H1 (cell line): ENCODE measurements at regions not wholly inside any gene's neighbourhood (a gene's known extent, or its start where the extent isn't known, plus 50 kb on each side); places are given as distances from the start of the nearest gene placed in this dataset.
A peak's percentile ranks its signal among the peaks of the same experiment; 100 is the strongest.

Experiments
- CTCF ChIA-PET: fragments of 300-600 bp; sonication (Branson Sonifier 250); formaldehyde crosslinking; loops from one replicate; lab custom pipeline; 2021; ENCODE audit not compliant: partially characterized antibody; lab: Charles Lee
- POLR2A ChIA-PET: fragments of 300-600 bp; sonication (Branson Sonifier 250); formaldehyde crosslinking; loops from one replicate; lab custom pipeline; 2021; ENCODE audit warnings: inconsistent platforms; ENCODE audit not compliant: partially characterized antibody; lab: Charles Lee
- DNase-seq, 2 experiments: peaks; one replicate each; pipeline versions ENCODE4 v3.0.0 to v3.0.0-alpha.2; 2010 to 2022; ENCODE audit warnings: low spot score in 2 of 2, low read depth in 1 of 2, mixed read lengths in 1 of 2
- FAIRE-seq: peaks from 2 replicates; lab custom pipeline; 2011; peaks lifted over from hg19 to GRCh38; lab: Jason Lieb, UNC
- H2AFZ ChIP-seq: 2 replicates; pipeline ENCODE4 v1.8.1; 2012; ENCODE audit warnings: low read length, inconsistent platforms
- H2AK5ac ChIP-seq: 2 replicates; pipeline ENCODE4 v1.6.1; 2013; ENCODE audit warnings: low read depth, low read length
- H2BK120ac ChIP-seq: replicated peaks from 2 replicates; pipeline ENCODE3; 2013; ENCODE audit warnings: low read depth, low read length, inconsistent platforms
- H2BK12ac ChIP-seq: 2 replicates; pipeline ENCODE4 v1.6.1; 2013; ENCODE audit warnings: low read depth, low read length
- H2BK15ac ChIP-seq: 2 replicates; pipeline ENCODE4 v1.6.1; 2013; ENCODE audit warnings: low read length
- H2BK20ac ChIP-seq: 2 replicates; pipeline ENCODE4 v1.6.1; 2013; ENCODE audit warnings: low read length
- H2BK5ac ChIP-seq: 2 replicates; pipeline ENCODE4 v1.6.1; 2013; ENCODE audit warnings: low read depth, low read length
- H3K14ac ChIP-seq: 2 replicates; pipeline ENCODE4 v1.6.1; 2013; ENCODE audit warnings: inconsistent platforms; ENCODE audit not compliant: insufficient read length
- H3K18ac ChIP-seq: 2 replicates; pipeline ENCODE4 v1.6.1; 2013; ENCODE audit warnings: low read length; ENCODE audit errors: extremely low read depth
- H3K23ac ChIP-seq: 2 replicates; pipeline ENCODE4 v1.6.1; 2013; ENCODE audit warnings: inconsistent platforms; ENCODE audit not compliant: insufficient read length
- H3K23me2 ChIP-seq: 2 replicates; pipeline ENCODE4 v1.6.1; 2013; ENCODE audit warnings: low read depth, low read length
- H3K27ac ChIP-seq: 2 replicates; pipeline ENCODE4 v1.6.1; 2011; ENCODE audit warnings: low read depth, low read length, inconsistent platforms
- H3K27me3 ChIP-seq, 4 experiments: replicated peaks in 1 of 4; 1 replicate in 1 of 4; 2 replicates in 3 of 4; pipeline versions ENCODE4 v1.6.1 to v1.8.1; 2011 to 2013; ENCODE audit warnings: low read length in 3 of 4, mild to moderate bottlenecking in 3 of 4, inconsistent platforms in 2 of 4, mixed read lengths in 2 of 4, moderate library complexity in 1 of 4; ENCODE audit not compliant: control insufficient read depth in 3 of 4, insufficient read depth in 3 of 4; ENCODE audit errors: extremely low read depth in 1 of 4
- H3K36me3 ChIP-seq, 4 experiments: 2 replicates each; pipeline versions ENCODE4 v1.6.1 to v1.8.1; 2011 to 2013; ENCODE audit warnings: mild to moderate bottlenecking in 4 of 4, low read length in 3 of 4, moderate library complexity in 2 of 4, control low read depth in 1 of 4, inconsistent platforms in 1 of 4; ENCODE audit not compliant: insufficient read depth in 4 of 4, control insufficient read depth in 2 of 4
- H3K4ac ChIP-seq: replicated peaks from 2 replicates; pipeline ENCODE3; 2013; ENCODE audit warnings: low read length, low read depth, mixed read lengths, inconsistent platforms; ENCODE audit not compliant: insufficient read length
- H3K4me1 ChIP-seq, 4 experiments: replicated peaks in 1 of 4; 1 replicate in 1 of 4; 2 replicates in 3 of 4; pipeline versions ENCODE4 v1.6.1 to v1.8.1; 2011 to 2013; ENCODE audit warnings: low read length in 3 of 4, inconsistent platforms in 2 of 4, mixed read lengths in 1 of 4; ENCODE audit not compliant: insufficient read depth in 4 of 4, control insufficient read depth in 3 of 4
- H3K4me2 ChIP-seq, 2 experiments: 2 replicates each; pipeline versions ENCODE4 v1.6.1 to v1.8.1; 2011 to 2013; ENCODE audit warnings: low read depth in 2 of 2, low read length in 2 of 2, control low read depth in 1 of 2, inconsistent platforms in 1 of 2, mild to moderate bottlenecking in 1 of 2; ENCODE audit not compliant: insufficient read depth in 1 of 2
- H3K4me3 ChIP-seq, 4 experiments: fragments of 200-600, 300-600 bp in 1 of 4; sonication (generic), shearing (Covaris generic), sonication (Bioruptor Twin) in 1 of 4; 2 replicates each; pipeline versions ENCODE4 v1.5.1 to v1.8.1; 2011 to 2016; ENCODE audit warnings: low read length in 4 of 4, low read depth in 3 of 4, control low read depth in 2 of 4, inconsistent platforms in 2 of 4, mild to moderate bottlenecking in 2 of 4, mixed read lengths in 1 of 4, moderate library complexity in 1 of 4; ENCODE audit not compliant: insufficient read depth in 2 of 4; ENCODE audit errors: extremely low read depth in 1 of 4
- H3K56ac ChIP-seq: replicated peaks from 2 replicates; pipeline ENCODE3; 2013; ENCODE audit warnings: low read depth, mild to moderate bottlenecking, mixed read lengths, low read length, inconsistent platforms; ENCODE audit not compliant: insufficient read length
- H3K79me1 ChIP-seq: 2 replicates; pipeline ENCODE4 v1.6.1; 2013; ENCODE audit warnings: low read depth, low read length, control low read depth
- H3K79me2 ChIP-seq, 2 experiments: 2 replicates each; pipeline versions ENCODE4 v1.6.1 to v1.8.1; 2012 to 2013; ENCODE audit warnings: low read length in 2 of 2, mild to moderate bottlenecking in 2 of 2, inconsistent platforms in 1 of 2; ENCODE audit not compliant: insufficient read depth in 2 of 2, control insufficient read depth in 1 of 2
- H3K9ac ChIP-seq, 4 experiments: replicated peaks in 1 of 4; 1 replicate in 1 of 4; 2 replicates in 3 of 4; pipeline versions ENCODE4 v1.6.1 to v1.8.1; 2011 to 2013; ENCODE audit warnings: low read depth in 3 of 4, low read length in 3 of 4, control low read depth in 2 of 4, mild to moderate bottlenecking in 2 of 4, moderate library complexity in 2 of 4, inconsistent platforms in 1 of 4; ENCODE audit errors: extremely low read depth in 1 of 4
- H3K9me3 ChIP-seq, 2 experiments: 2 replicates each; pipeline versions ENCODE4 v1.6.1 to v1.8.1; 2012 to 2013; ENCODE audit warnings: mild to moderate bottlenecking in 2 of 2, moderate library complexity in 2 of 2, control low read depth in 1 of 2, inconsistent platforms in 1 of 2, low read depth in 1 of 2, low read length in 1 of 2, mixed read lengths in 1 of 2; ENCODE audit not compliant: insufficient read depth in 2 of 2
- H4K20me1 ChIP-seq, 2 experiments: replicated peaks in 1 of 2; 2 replicates each; pipeline versions ENCODE3 to v1.8.1; 2011 to 2013; ENCODE audit warnings: inconsistent platforms in 2 of 2, low read length in 2 of 2, mild to moderate bottlenecking in 1 of 2; ENCODE audit not compliant: insufficient read depth in 2 of 2, control insufficient read depth in 1 of 2
- H4K5ac ChIP-seq: 2 replicates; pipeline ENCODE4 v1.6.1; 2013; ENCODE audit warnings: low read length, low read depth, mixed read lengths, inconsistent platforms; ENCODE audit not compliant: insufficient read length
- H4K8ac ChIP-seq: 2 replicates; pipeline ENCODE4 v1.8.0; 2013; ENCODE audit warnings: mild to moderate bottlenecking, moderate library complexity, low read length, inconsistent platforms; ENCODE audit not compliant: insufficient read depth; ENCODE audit errors: extremely low read depth
- H4K91ac ChIP-seq: replicated peaks from 2 replicates; pipeline ENCODE3; 2013; ENCODE audit warnings: low read length, mixed read lengths, inconsistent platforms; ENCODE audit not compliant: insufficient read length
- CREB1 ChIP-seq: IDR thresholded peaks from 2 replicates; pipeline ENCODE4 v1.6.1; 2012; ENCODE audit warnings: inconsistent platforms
- CTCF ChIP-seq, 3 experiments: IDR thresholded peaks; 1 replicate in 2 of 3; 2 replicates in 1 of 3; pipeline versions ENCODE4 v1.5.1 to v1.6.1; 2011; ENCODE audit warnings: low read length in 3 of 3, mild to moderate bottlenecking in 3 of 3, inconsistent platforms in 2 of 3, low read depth in 1 of 3, moderate library complexity in 1 of 3; ENCODE audit not compliant: insufficient read depth in 1 of 3; ENCODE audit errors: control extremely low read depth in 1 of 3
- GTF2F1 ChIP-seq: IDR thresholded peaks from 2 replicates; pipeline ENCODE4 v1.6.1; 2012; ENCODE audit warnings: low read depth, low read length, improper control_type of control experiment, borderline replicate concordance
- RAD21 ChIP-seq, 2 experiments: IDR thresholded peaks in 1 of 2; conservative IDR thresholded peaks in 1 of 2; 2 replicates each; pipeline ENCODE4 v1.6.1; 2011; ENCODE audit warnings: low read depth in 2 of 2, low read length in 2 of 2, improper control_type of control experiment in 1 of 2, inconsistent platforms in 1 of 2, mild to moderate bottlenecking in 1 of 2, moderate library complexity in 1 of 2
- WGBS, 2 experiments: shearing (Covaris generic) in 1 of 2; methylation state at CpG; one replicate each; pipeline versions ENCODE4 v1.1.6 to v1.1.7; 2013 to 2015; ENCODE audit warnings: low lambda C conversion rate in 2 of 2, mixed read lengths in 2 of 2, inconsistent platforms in 1 of 2, low coverage in 1 of 2, missing lambda C conversion rate in 1 of 2; ENCODE audit not compliant: insufficient replicate concordance in 2 of 2, insufficient coverage in 1 of 2, insufficient read length in 1 of 2; ENCODE audit errors: extremely low coverage in 1 of 2, missing lambda C conversion rate in 1 of 2; 5-methylcytosine and 5-hydroxymethylcytosine counted together

- H3K9ac ChIP-seq = no peak overlapping the region
- H3K56ac ChIP-seq = no peak overlapping the region
- H3K23ac ChIP-seq = no peak overlapping the region
- no peak overlapping the region for H3K18ac ChIP-seq
- H2BK5ac ChIP-seq = no peak overlapping the region
- no peak overlapping the region for H2AK5ac ChIP-seq
- H3K36me3 ChIP-seq = no peaks in the 10 kb centered on the region
- H2BK15ac ChIP-seq = no peak overlapping the region
- no peak overlapping the region for H3K27ac ChIP-seq
- no peaks in the 10 kb centered on the region for H3K79me2 ChIP-seq
- H2BK20ac ChIP-seq = no peak overlapping the region
- no peaks in the 10 kb centered on the region for H3K79me1 ChIP-seq
- H3K4ac ChIP-seq = no peak overlapping the region
- H4K20me1 ChIP-seq = no peaks in the 10 kb centered on the region
- TF ChIP-seq CTCF (IDR thresholded peaks at IDR 0.05; ENCODE audit: control extremely low read depth in 1 of 3, insufficient read depth in 1 of 3, low read depth in 1 of 3, low read length in 3 of 3) (peak in 2 of 3 experiments; percentile 58 to 62; a peak in 2 of 4 replicates), RAD21 (IDR thresholded peaks at IDR 0.05 in 1 of 2, conservative IDR thresholded peaks at IDR 0.05 in 1 of 2; ENCODE audit: low read depth in 2 of 2, low read length in 2 of 2) (peak; percentile 82 to 86), CREB1 (no peak), GTF2F1 (no peak)
- H2BK120ac ChIP-seq = no peak overlapping the region
- H3K27me3 ChIP-seq = no peaks in the 10 kb centered on the region
- no peak overlapping the region for H2AFZ ChIP-seq
- 24% methylated on average over 9 of the region's 9 CpGs; no CpG with 5 or more reads in 1 of the 2 experiments for WGBS, 2 experiments
- peaks cover 0 to 2% of the 10 kb centered on the region in 2 experiments; a peak in 1 of 4 replicates for H3K9me3 ChIP-seq
- ChIA-PET POLR2A (no interaction called here), CTCF (interaction anchor here (0.7 to 2.0 kb wide), 18 partner anchors 9 to 932 kb away, joined by 3 to 9 read pairs (median 4); partner anchors contain the start of gene SLITRK6)
- no peak overlapping the region for H3K14ac ChIP-seq
- no peak overlapping the region for H3K4me2 ChIP-seq
- DNase-seq (peak in 1 of 2 experiments; percentile 53), FAIRE-seq (no peak)
- H3K4me3 ChIP-seq = no peak overlapping the region
- no peak overlapping the region for H4K91ac ChIP-seq
- no peak overlapping the region for H4K5ac ChIP-seq
- no peak overlapping the region for H2BK12ac ChIP-seq
- H4K8ac ChIP-seq = no peak overlapping the region
- no peaks in the 10 kb centered on the region for H3K4me1 ChIP-seq
- no peaks in the 10 kb centered on the region for H3K23me2 ChIP-seq
These were observed 903.1 kb downstream of the SLITRK6 start for GRCh38 chr13:84896128-84896527.
